IPS-20b (cell line): ENCODE measurements at regions not wholly inside any gene's neighbourhood (a gene's known extent, or its start where the extent isn't known, plus 50 kb on each side); places are given as distances from the start of the nearest gene placed in this dataset.
"Not testable (repeated sequence)": the region's sequence is repeated elsewhere in the genome, so short reads cannot be mapped to it uniquely, and the experiment has no call there.

Experiments
- H3K27ac ChIP-seq: one replicate; pipeline ENCODE4 v1.5.1; 2013; ENCODE audit warnings: low read length
- H3K27me3 ChIP-seq: 2 replicates; pipeline ENCODE4 v1.6.1; 2013; ENCODE audit warnings: mild to moderate bottlenecking, low read length, inconsistent platforms; ENCODE audit not compliant: insufficient read depth
- H3K36me3 ChIP-seq: 2 replicates; pipeline ENCODE4 v1.6.1; 2013; ENCODE audit warnings: low read depth, mild to moderate bottlenecking, inconsistent platforms, low read length, moderate library complexity; ENCODE audit not compliant: insufficient read depth
- H3K4me1 ChIP-seq: 2 replicates; pipeline ENCODE4 v1.6.1; 2013; ENCODE audit warnings: mild to moderate bottlenecking, control low read depth, inconsistent platforms, low read length, moderate library complexity; ENCODE audit not compliant: insufficient read depth
- H3K4me3 ChIP-seq: 2 replicates; pipeline ENCODE4 v1.5.1; 2013; ENCODE audit warnings: mild to moderate bottlenecking, low read length, inconsistent platforms
- H3K9ac ChIP-seq: 2 replicates; pipeline ENCODE4 v1.6.1; 2013; ENCODE audit warnings: low read depth, mild to moderate bottlenecking, inconsistent platforms, low read length, moderate library complexity
- H3K9me3 ChIP-seq: 2 replicates; pipeline ENCODE4 v1.6.1; 2013; ENCODE audit warnings: mild to moderate bottlenecking, low read depth, low read length, inconsistent platforms; ENCODE audit not compliant: insufficient read depth

GRCh38 chr16:29229616-29230005, 176.9 kb downstream of the NPIPB11 start:
- H3K9ac ChIP-seq, H3K4me1 ChIP-seq, H3K4me3 ChIP-seq, H3K36me3 ChIP-seq, H3K27ac ChIP-seq, H3K27me3 ChIP-seq, H3K9me3 ChIP-seq: not testable (repeated sequence)

GRCh38 chr16:29228664-29229611, 177.6 kb downstream of the NPIPB11 start:
- H3K27ac ChIP-seq, result not testable (repeated sequence)

DNA sequence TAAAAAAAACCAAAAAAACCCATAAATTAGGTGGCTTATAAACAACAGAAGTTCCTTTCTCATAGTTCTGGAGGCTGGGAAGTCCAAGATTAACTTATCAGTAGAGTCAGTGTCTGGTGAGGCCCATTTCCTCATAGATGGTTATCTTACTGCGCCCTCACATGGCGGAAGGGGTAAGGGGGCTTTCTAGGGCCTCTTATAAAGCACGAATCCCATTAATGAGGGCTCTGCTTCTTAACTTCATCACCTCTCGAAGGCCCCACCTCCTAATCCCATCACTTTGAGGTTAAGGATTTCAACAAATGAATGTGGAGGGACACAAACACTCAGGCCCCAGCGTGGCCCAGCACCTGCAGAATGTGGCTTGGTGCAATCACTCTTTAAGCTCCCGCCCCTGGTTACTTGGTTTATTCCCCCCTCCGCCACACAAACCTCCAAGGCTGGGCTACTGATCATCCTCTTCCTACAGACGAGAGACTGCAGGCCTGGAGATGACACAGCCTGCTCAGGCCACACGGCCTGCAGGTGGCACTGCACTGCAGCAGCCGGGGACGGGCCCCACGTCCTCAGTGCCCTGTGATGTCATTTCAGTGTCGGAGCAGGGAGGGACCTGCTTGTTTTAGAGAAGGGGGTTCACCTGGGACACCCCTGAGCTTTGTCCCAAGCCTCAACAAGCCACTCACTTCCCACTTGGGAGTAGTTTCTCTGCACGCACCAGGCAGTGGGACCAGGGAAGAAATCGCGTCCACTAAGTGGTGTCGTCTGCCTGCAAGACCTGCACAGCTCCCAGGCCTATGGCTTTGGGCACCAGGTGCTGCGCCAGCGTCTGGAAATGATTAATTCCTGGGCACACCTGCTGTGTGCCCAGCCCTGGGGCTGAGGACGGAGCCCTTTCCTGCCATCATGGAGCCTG, 178.5 kb downstream of the NPIPB11 start:
- not testable (repeated sequence) for H3K4me1 ChIP-seq, H3K27ac ChIP-seq

More at GRCh38 chr16:29228664-29229611, 177.6 kb downstream of the NPIPB11 start:
- not testable (repeated sequence) for H3K4me1 ChIP-seq, H3K27me3 ChIP-seq, H3K36me3 ChIP-seq, H3K9ac ChIP-seq, H3K9me3 ChIP-seq, H3K4me3 ChIP-seq

DNA sequence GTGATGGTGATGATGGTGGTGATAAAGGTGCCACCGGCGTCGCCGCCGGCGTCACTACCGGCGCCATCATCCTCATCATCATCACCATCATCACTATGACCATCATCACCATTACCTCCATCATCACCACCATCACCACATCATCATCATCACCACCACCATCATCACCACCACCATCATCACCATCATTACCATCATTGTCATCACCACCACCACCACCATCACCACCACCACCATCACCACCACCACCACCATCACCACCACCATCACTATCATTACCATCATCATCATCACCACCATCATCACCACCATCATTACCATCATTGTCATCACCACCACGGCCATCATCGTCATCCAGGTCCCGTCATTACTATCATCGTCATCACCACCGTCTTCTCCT, 179.7 kb downstream of the NPIPB11 start:
- Histone ChIP-seq H3K4me1 (no peaks in the 10 kb centered on the region), H3K9ac (no peak overlapping the region), H3K27me3 (no peaks in the 10 kb centered on the region), H3K36me3 (no peaks in the 10 kb centered on the region), H3K9me3 (no peaks in the 10 kb centered on the region), H3K4me3 (no peak overlapping the region), H3K27ac (no peak overlapping the region)

More for the DNA sequence above, 178.5 kb downstream of the NPIPB11 start:
- H3K4me3 ChIP-seq, H3K9me3 ChIP-seq, H3K36me3 ChIP-seq, H3K9ac ChIP-seq, H3K27me3 ChIP-seq: not testable (repeated sequence)

- H3K4me1 ChIP-seq, H3K27me3 ChIP-seq, H3K9me3 ChIP-seq, H3K9ac ChIP-seq, H3K36me3 ChIP-seq, H3K27ac ChIP-seq, H3K4me3 ChIP-seq: not testable (repeated sequence)
Measured at GRCh38 chr16:29224675-29225074, 181.8 kb downstream of the NPIPB11 start.

DNA sequence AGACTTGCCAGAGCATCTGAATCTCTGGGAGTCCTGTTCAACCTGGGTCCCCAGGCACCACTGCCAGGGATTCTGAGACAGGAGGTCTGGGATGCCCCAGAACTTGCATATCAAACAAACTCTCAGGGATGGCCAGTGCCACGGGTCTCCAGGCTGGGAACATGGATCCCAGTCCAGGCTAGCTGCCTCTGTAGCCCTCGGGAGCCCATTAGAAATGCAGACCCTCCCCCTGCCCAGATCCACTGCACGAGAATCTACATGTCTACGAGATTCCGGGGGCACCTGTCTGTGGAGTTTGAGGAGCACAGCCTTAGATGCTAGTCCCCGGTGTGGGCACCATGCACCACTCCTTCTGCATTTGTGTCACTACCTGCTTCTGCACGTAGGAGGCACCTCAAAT, 183.9 kb downstream of the NPIPB11 start:
- not testable (repeated sequence) for H3K4me1 ChIP-seq, H3K27ac ChIP-seq, H3K9ac ChIP-seq, H3K9me3 ChIP-seq, H3K4me3 ChIP-seq, H3K27me3 ChIP-seq, H3K36me3 ChIP-seq

- H3K9ac ChIP-seq, H3K36me3 ChIP-seq, H3K9me3 ChIP-seq, H3K4me1 ChIP-seq, H3K27ac ChIP-seq, H3K4me3 ChIP-seq, H3K27me3 ChIP-seq: not testable (repeated sequence)
Measured at GRCh38 chr16:29222008-29222407, 184.5 kb downstream of the NPIPB11 start.

- not testable (repeated sequence) for H3K9ac ChIP-seq, H3K4me3 ChIP-seq, H3K27ac ChIP-seq, H3K9me3 ChIP-seq, H3K4me1 ChIP-seq, H3K36me3 ChIP-seq, H3K27me3 ChIP-seq
Measured at GRCh38 chr16:29221281-29221955, 185.1 kb downstream of the NPIPB11 start.

DNA sequence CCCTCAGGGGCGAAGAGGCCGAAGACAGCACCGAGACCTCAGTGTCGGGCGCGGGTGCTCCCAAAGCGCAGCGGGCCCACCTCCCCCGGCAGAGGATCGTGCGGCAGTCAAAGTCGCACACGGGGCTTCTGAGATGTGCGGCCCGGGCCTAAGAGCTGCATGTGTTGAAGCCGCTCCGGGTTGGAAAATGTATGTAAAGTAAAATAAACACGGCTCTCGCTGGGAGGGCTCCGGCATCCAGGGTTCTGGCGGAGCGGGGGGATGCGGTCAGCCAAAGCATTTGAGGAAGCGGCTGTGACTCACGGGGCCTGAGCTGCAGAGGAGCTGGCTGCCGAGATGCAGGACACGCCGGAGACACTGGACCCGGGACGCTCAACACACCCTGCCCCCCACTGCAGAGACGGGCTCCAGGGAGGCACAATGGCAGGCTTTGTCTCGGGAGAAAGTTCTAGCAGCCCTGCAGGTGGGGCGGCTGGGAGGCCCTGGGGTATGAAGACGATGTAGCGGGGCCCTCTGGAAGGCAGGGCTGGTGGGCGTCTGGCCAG, 185.8 kb downstream of the NPIPB11 start:
- H3K4me3 ChIP-seq, H3K36me3 ChIP-seq, H3K27ac ChIP-seq, H3K27me3 ChIP-seq, H3K9me3 ChIP-seq, H3K4me1 ChIP-seq, H3K9ac ChIP-seq: not testable (repeated sequence)

DNA sequence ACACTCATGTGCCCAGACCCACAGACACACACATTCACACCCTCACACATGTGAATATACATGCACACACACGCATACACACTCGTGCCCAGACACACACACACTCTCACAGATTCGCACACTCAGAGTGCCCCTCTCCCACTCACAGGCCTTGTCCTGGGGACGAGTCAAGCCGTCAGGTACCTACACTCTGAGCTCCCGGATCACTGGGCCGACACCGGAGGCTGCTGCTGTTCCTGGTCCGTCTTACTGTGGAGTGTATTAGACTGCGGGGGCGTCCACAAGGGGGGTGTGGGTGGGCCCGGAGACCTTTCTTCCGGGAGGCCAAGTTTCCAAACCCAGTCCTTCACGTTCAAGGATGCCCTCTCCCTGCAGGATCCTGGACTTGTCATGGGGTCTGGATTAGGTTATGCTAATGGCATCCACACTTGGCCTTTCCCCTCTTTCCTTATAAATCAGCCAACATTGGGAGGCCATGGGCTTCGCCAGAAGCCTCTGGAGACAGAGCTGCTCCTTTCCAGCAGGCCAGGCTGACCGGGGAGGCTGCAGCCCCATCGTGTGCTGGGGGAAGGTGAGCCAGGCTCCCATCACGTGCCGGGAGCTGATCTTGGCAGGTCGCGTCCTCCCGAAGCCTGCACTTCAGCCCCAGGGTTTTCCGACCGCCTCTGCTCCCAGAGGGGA, 186.4 kb downstream of the NPIPB11 start:
- H3K27me3 ChIP-seq, H3K36me3 ChIP-seq, H3K9ac ChIP-seq, H3K4me3 ChIP-seq, H3K27ac ChIP-seq, H3K4me1 ChIP-seq, H3K9me3 ChIP-seq: not testable (repeated sequence)

DNA sequence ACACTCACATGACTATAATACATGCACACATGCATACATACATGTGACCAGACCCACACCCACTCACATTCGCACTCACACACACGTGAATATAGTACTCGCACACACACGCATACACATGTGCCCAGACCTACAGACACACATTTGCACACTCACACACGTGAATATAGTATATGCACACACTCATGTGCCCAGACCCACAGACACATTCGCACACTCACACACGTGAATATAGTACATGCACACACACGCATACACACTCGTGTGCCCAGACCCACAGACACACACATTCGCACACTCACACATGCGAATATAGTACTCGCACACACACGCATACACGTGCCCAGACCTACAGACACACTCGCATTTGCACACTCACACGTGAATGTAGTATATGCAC, 186.9 kb downstream of the NPIPB11 start:
- H3K27ac ChIP-seq, H3K4me3 ChIP-seq, H3K9me3 ChIP-seq, H3K36me3 ChIP-seq, H3K27me3 ChIP-seq, H3K9ac ChIP-seq, H3K4me1 ChIP-seq: not testable (repeated sequence)
